Kidney (tissue), 13 donors: ENCODE measurements at regions not wholly inside any gene's neighbourhood (a gene's known extent, or its start where the extent isn't known, plus 50 kb on each side); places are given as distances from the start of the nearest gene placed in this dataset.

ENCODE experiments used
- DNase-seq, 5 donors: peaks; one replicate each; pipeline ENCODE4 v3.0.0-alpha.2; 2013 to 2020
- FAIRE-seq: peaks from 2 replicates; lab custom pipeline; 2012; peaks lifted over from hg19 to GRCh38; lab: Jason Lieb, UNC
- H3K27ac ChIP-seq, 2 donors: one replicate each; pipeline ENCODE4 v1.7.0; 2013; ENCODE audit warnings: low read depth in 2 of 2, low read length in 2 of 2, inconsistent platforms in 1 of 2
- H3K27me3 ChIP-seq: one replicate; pipeline ENCODE4 v1.7.1; 2013; ENCODE audit warnings: low read length, inconsistent platforms; ENCODE audit not compliant: control insufficient read depth, insufficient read depth
- H3K36me3 ChIP-seq, 3 donors: one replicate each; pipeline versions ENCODE4 v1.7.0 to v1.7.1; 2013; ENCODE audit warnings: low read length in 3 of 3, control low read depth in 1 of 3, inconsistent platforms in 1 of 3; ENCODE audit not compliant: insufficient read depth in 3 of 3, control insufficient read depth in 2 of 3
- H3K4me1 ChIP-seq, 3 donors: one replicate each; pipeline versions ENCODE4 v1.7.0 to v1.7.1; 2013; ENCODE audit warnings: low read length in 3 of 3, inconsistent platforms in 1 of 3, low read depth in 1 of 3; ENCODE audit not compliant: control insufficient read depth in 2 of 3, insufficient read depth in 2 of 3
- H3K4me3 ChIP-seq, 3 donors: one replicate each; pipeline versions ENCODE4 v1.7.0 to v1.8.1; 2013; ENCODE audit warnings: low read length in 3 of 3, control low read depth in 1 of 3, inconsistent platforms in 1 of 3
- H3K9ac ChIP-seq, 3 donors: one replicate each; pipeline versions ENCODE4 v1.7.0 to v1.7.1; 2013; ENCODE audit warnings: low read length in 3 of 3, control low read depth in 1 of 3, inconsistent platforms in 1 of 3
- H3K9me3 ChIP-seq, 3 donors: one replicate each; pipeline versions ENCODE4 v1.7.0 to v1.7.1; 2013; ENCODE audit warnings: low read length in 3 of 3, control low read depth in 1 of 3, inconsistent platforms in 1 of 3; ENCODE audit not compliant: control insufficient read depth in 2 of 3, insufficient read depth in 1 of 3
- CTCF ChIP-seq: IDR thresholded peaks from 3 replicates; pipeline ENCODE4 v1.5.1; 2012; ENCODE audit warnings: mild to moderate bottlenecking, moderate library complexity, borderline replicate concordance; ENCODE audit not compliant: insufficient read depth; ENCODE audit errors: extremely low read depth
- intact Hi-C: fragments of 100-400 bp; cut with DNase I; formaldehyde crosslinking; loops from one replicate; pipeline ENCODE4 v1.11.1; 2022
- donor health status: control.
- donor health status: control.
- donor health status: control.
- donor health status: control.
- donor health status: control.
- donor health status: DM: yes; HTN: yes; CAD: no.
- donor health status: Normal renal cell carcinoma (clear cell type).

GRCh38 chr6:14222956-14223355 is 105.4 kb downstream of the CD83 start:
- H3K4me1 ChIP-seq, result peaks cover 0 to 14% (median 7%) of the 10 kb centered on the region in 3 donors
- DNase-seq, result no peak
- H3K27ac ChIP-seq, result no peak overlapping the region
- H3K36me3 ChIP-seq, result no peaks in the 10 kb centered on the region
- peaks cover 0 to 3% (median 0%) of the 10 kb centered on the region in 3 donors for H3K9me3 ChIP-seq
- no peak overlapping the region for H3K4me3 ChIP-seq
- no peak overlapping the region for H3K9ac ChIP-seq
- FAIRE-seq, result no peak
- no peak for TF ChIP-seq CTCF
- H3K27me3 ChIP-seq, result no peaks in the 10 kb centered on the region
- intact Hi-C loops, result no loop called here

GRCh38 chr6:14224359-14225103 is 107.0 kb downstream of the CD83 start:
- Histone ChIP-seq H3K27me3 (no peaks in the 10 kb centered on the region), H3K9ac (no peak overlapping the region), H3K4me1 (peaks cover 0 to 3% (median 2%) of the 10 kb centered on the region in 3 donors), H3K9me3 (peaks cover 0 to 3% (median 0%) of the 10 kb centered on the region in 3 donors), H3K27ac (no peak overlapping the region), H3K4me3 (no peak overlapping the region), H3K36me3 (no peaks in the 10 kb centered on the region)
- DNase-seq, result no peak
- intact Hi-C loops, result no loop called here
- FAIRE-seq, result no peak
- TF ChIP-seq CTCF, result no peak

GRCh38 chr6:14226051-14226660 is 108.6 kb downstream of the CD83 start:
- Histone ChIP-seq H3K4me3 (no peak overlapping the region), H3K9ac (no peak overlapping the region), H3K27ac (no peak overlapping the region), H3K36me3 (no peaks in the 10 kb centered on the region), H3K27me3 (no peaks in the 10 kb centered on the region), H3K9me3 (peaks cover 0 to 3% (median 0%) of the 10 kb centered on the region in 3 donors), H3K4me1 (peaks cover 0 to 8% (median 7%) of the 10 kb centered on the region in 3 donors)
- FAIRE-seq, result no peak
- no peak for DNase-seq
- intact Hi-C loops, result no loop called here
- no peak for TF ChIP-seq CTCF
